Adipose tissue (tissue), 3 donors: ENCODE measurements at regions not wholly inside any gene's neighbourhood (a gene's known extent, or its start where the extent isn't known, plus 50 kb on each side); places are given as distances from the start of the nearest gene placed in this dataset.

Source experiments
- H3K27ac ChIP-seq: one replicate; pipeline ENCODE4 v1.5.1; 2013; ENCODE audit warnings: low read depth, low read length
- WGBS, 3 donors: extraction: QIAGEN DNeasy Blood & Tissue Kit; methylation state at CpG; one replicate each; pipeline ENCODE4 v1.1.7; 2013; 5-methylcytosine and 5-hydroxymethylcytosine counted together
- donor health status: healthy with polysubstance abuse.
- donor health status: Bipolar disorder and iron deficiency.
- donor health status: healthy.

DNA sequence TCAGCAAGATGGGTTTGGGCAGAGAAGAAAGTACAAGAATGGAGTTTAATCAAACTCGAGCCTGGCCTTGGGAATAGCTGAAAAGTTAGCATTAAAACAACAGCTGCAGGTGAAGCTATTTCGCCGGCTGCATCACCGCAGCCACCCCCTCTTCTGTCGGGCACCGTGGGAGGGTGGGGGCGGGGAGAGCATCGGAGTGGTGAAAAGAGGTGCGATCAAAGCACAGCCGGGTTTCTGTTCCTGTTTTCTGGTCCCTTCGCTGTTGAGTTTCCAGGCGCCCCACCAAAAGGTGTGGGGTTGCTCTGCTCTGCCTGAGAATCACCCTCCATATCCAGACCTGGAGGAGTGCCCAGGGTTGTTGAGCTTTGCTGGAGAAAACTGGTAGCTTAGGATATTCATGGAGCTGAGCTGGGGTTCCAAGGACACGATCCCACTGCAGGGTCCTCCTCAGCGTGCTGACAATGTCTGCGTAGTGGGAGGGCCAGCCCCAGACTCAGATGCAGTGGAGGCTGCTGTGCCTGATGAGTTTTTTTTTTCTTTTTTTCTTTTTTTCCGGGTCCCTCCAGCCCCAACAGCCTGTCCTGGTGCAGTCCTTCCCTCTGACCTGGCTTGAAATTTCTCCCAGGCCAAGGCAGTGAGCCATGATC, 127.5 kb upstream of the C1orf174 start:
- no peak overlapping the region for H3K27ac ChIP-seq
- WGBS, 3 donors = 24 to 42% (median 36%) methylated on average over 16 of the region's 16 CpGs

GRCh38 chr1:4028139-4028501, 128.0 kb upstream of the C1orf174 start:
- WGBS, 3 donors = 72 to 90% (median 86%) methylated on average over 6 of the region's 6 CpGs
- no peak overlapping the region for H3K27ac ChIP-seq

DNA sequence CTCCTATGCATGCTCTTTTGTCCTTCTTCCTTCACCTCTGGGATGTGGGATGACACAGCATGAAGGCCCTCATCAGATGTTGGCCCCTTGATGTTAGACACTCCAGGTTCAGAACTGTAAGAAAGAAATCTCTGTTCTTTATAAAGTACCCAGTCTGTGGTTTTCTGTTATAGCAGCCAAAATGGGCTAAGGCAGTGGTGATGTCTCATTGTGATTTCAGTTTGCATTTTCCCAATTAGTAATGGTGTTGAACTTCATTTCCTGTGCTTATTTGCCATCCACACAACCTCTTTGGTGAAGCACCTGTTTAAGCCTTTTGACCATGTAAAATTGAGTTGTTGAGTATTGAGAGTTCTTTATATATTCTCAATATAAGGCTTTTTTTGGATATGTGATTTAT, 129.3 kb upstream of the C1orf174 start:
- H3K27ac ChIP-seq = no peak overlapping the region

DNA sequence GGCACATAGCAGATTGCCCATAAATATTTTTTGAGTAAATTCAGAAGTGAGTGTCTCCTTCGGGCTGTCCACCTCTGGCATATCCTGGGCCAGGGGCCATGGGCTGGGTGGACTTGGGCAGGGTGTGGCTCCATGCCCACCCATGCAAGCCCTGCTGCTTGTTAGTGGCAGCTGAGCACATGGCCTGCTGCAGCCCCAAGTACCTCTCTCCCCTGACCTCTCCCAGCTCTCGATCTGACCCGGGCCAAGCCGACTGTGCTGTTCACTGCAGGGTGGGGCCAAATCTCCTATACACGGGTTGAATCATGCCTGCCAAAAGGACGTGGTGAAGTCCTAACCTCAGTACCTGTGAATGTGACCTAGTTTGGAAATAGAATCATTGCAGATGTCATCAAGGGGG, 132.5 kb upstream of the C1orf174 start:
- no peak overlapping the region for H3K27ac ChIP-seq
- 35 to 74% (median 71%) methylated on average over 6 of the region's 6 CpGs for WGBS, 3 donors

- WGBS, 3 donors = 65 to 70% (median 68%) methylated on average over 14 of the region's 14 CpGs
- no peak overlapping the region for H3K27ac ChIP-seq
Measured at GRCh38 chr1:4033129-4033676, 133.1 kb upstream of the C1orf174 start.

DNA sequence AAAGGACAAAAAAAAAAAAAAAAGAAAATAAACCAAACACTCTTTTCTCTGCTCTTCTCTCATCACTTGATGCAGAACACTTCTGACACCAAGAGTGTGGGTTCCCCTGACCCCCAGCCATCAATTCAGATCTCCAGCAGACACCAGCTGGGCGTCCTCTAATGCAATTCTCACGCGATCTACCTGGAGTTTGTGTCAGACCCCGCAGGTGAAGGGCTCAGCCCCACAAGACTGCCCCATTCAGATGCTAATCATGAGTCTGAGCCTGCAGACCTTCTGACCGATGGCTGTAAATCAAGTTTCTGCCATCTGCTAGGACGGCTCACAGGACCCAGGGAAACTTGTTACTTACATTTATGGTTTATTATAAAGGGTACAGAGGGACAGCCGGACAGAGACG, 133.6 kb upstream of the C1orf174 start:
- H3K27ac ChIP-seq = no peak overlapping the region
- 34 to 57% (median 53%) methylated on average over 8 of the region's 8 CpGs for WGBS, 3 donors

DNA sequence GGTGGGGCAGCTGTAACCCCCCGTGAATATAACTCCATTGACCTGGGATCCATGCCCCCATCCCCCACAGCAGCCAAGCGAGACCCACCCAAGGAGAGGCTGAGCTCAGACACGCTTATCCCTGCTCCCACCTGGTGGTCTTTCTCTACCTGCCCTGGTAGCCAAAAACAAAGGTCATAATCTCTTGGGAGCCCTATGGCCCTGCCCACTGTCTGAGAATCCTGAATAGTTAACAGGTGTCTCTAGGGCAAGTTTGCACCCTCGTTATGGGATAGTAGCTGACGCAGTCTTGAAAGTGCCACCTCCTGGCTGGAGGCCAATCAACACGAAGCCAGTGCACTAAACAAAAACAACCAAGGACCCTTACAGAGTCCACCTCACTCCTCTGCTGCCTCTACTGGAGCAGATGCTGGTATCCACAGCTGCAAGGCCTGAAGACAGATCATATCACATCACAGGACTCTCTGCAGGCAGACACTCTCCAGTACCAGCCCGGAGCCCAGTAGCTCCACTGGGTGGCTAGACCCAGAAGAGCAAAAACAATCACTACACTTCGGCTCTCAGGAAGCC, 134.3 kb upstream of the C1orf174 start:
- H3K27ac ChIP-seq = no peak overlapping the region
- WGBS, 3 donors = 65 to 70% (median 69%) methylated on average over 8 of the region's 8 CpGs

DNA sequence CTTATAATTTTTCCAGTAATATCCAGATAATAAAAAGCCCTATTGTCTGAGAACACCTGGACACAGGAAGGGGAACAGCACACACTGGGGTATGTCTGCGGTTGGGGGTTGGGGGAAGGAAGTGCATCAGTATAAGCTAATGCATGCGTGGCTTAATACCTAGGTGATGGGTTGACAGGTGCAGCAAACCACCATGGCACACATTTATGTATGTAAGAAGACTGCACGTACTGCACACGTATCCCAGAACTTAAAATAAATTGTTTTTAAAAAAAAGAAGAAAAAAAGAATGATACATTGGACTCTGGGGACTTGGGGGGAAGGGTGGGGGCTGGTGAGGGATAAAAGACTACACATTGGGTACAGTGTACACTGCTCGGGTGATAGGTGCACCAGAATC, 144.9 kb upstream of the C1orf174 start:
- WGBS, 3 donors = 46 to 56% (median 47%) methylated on average over 5 of the region's 5 CpGs
- H3K27ac ChIP-seq = no peak overlapping the region

DNA sequence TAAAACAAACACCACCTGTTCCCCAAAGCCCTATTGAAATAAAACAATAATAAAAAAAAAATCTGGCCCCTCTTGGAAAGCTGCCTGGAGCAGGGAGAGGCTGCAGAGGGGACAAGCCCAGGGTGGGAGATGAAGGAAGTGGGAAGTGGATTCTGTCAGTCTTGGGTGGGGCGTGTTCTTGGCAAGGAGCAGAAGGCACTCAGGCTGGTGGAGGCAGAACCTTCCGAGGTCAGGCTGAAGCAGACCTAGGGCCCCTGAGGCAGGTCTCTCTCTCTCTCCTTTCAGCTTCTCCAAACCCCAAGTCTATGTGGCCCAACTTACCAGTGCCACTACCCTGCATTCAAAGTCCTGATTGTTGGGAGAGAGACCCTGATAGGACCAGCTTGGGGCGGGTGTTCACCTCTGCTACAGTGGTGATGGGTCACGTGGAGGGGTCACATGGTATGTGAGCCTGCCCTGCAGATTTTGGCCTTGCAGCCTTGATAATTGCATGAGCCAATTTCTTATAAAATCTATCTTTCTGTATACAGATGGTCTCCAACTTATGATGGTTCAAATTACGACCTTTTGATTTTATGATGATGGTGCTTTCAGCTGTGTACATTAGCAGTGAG, 145.4 kb upstream of the C1orf174 start:
- H3K27ac ChIP-seq = no peak overlapping the region
- WGBS, 3 donors = 62 to 83% (median 77%) methylated on average over 5 of the region's 5 CpGs

- WGBS, 3 donors = 43 to 58% (median 43%) methylated on average over 5 of the region's 5 CpGs
- H3K27ac ChIP-seq = no peak overlapping the region
Measured at GRCh38 chr1:4046836-4047461, 146.9 kb upstream of the C1orf174 start.

DNA sequence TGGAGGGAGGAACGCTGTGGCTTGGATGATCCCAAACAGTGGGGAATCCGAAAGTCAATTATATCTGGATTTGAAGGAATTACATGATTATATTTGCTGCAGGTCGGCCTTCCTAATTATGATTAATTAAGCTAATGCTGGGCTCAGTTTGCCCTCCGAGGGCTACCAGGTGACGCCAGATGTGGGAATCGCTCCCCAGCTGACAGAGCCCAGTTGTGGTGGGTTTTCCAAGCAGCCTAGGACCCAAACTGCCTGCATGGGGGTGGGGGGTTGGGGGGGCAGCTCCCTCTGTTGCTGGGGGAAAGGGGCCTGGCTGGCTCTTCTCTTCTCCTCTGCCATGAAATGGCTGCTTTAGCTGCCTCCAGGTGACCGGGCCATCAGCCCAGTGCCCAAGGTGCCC, 147.6 kb upstream of the C1orf174 start:
- no peak overlapping the region for H3K27ac ChIP-seq

GRCh38 chr1:4048076-4048475, 148.0 kb upstream of the C1orf174 start:
- H3K27ac ChIP-seq = no peak overlapping the region
- WGBS, 3 donors = 57 to 73% (median 65%) methylated on average over 14 of the region's 14 CpGs

More for the DNA sequence above, 147.6 kb upstream of the C1orf174 start:
- 64 to 87% (median 86%) methylated on average over 7 of the region's 7 CpGs for WGBS, 3 donors

DNA sequence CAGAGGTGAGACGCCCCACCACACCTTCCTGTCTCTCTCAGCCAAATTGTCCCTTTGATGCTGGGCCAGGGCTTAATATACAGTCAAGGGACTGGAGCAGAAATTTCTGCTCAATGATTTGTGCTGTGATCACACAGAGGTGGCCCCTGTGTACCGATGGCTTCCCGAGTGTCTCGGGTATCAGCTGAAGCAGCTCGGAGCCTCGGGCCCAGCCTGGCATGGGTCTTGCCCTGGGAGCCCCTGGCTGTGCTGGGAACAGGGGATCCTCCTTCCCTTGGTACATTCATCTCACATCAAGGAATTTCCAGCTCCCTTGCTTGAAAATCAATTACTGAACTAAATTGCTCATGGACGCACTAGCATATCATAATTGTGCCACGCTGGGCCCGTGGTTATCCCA, 148.8 kb upstream of the C1orf174 start:
- 54 to 64% (median 63%) methylated on average over 9 of the region's 9 CpGs for WGBS, 3 donors
- H3K27ac ChIP-seq = no peak overlapping the region

DNA sequence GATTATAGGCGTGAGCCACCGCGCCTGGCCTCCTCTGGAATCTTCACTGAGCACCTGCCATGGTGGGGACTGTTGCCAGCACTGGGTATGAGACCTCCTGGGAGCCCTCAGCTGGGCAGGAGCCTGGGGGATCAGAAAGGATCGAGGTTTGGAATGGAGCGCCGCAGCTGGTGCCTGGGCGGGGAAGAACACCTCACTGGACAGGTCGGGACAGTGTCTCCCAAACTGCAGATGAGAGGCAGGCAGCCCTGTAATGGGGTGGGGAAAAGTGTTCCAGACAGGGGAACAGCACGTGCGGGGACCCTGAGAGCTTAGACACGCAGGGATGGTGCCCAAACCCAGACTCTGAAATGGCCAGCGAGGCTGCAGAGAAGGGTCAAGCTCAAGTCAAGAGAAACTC, 150.9 kb upstream of the C1orf174 start:
- WGBS, 3 donors = 79 to 91% (median 86%) methylated on average over 12 of the region's 12 CpGs
- H3K27ac ChIP-seq = no peak overlapping the region

DNA sequence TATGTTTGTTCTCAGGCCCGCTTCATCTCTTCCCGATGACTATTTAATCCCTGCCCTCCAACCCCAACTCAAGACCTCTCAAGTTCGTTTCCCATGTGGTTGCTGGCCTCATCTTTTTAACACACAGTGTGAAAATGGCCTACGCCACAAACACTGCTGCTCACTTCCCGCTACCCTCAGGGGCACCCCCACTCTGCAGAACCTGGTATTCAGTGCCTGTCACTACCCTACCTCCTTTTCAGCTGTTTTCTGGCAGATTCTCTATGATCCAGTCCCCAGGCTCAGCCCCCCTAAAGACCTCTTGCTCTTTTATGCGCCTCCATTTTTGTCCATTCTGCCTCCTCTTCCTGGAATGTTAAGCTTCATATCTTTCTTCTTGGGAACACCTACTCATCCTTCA, 152.6 kb upstream of the C1orf174 start:
- WGBS, 3 donors = 60 to 83% (median 81%) methylated on average over 6 of the region's 6 CpGs
- H3K27ac ChIP-seq = no peak overlapping the region

- H3K27ac ChIP-seq = no peak overlapping the region
- WGBS, 3 donors = 82 to 87% (median 83%) methylated on average over 8 of the region's 8 CpGs
Measured at GRCh38 chr1:4053160-4053748, 153.2 kb upstream of the C1orf174 start.

DNA sequence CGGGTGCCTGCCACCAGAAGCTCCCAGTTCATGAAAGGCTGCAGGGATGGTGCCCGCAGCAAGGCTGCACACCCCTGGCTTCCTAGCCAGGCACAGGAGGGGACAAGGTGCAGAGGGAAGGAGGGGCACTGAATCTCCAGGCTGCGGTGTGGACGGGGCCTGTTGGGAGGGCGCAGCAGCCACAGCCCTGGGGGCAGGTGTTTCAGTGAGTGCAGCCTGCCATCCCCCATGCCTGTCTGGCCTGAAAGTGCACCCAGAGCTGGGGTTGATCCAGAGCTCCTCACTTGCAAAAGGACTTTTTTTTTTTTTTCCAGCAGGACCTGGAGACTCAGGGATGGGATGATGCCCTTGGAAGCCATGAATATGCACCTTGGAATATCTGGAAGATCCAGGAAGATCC, 153.7 kb upstream of the C1orf174 start:
- 78 to 93% (median 91%) methylated on average over 5 of the region's 5 CpGs for WGBS, 3 donors
- H3K27ac ChIP-seq = no peak overlapping the region

DNA sequence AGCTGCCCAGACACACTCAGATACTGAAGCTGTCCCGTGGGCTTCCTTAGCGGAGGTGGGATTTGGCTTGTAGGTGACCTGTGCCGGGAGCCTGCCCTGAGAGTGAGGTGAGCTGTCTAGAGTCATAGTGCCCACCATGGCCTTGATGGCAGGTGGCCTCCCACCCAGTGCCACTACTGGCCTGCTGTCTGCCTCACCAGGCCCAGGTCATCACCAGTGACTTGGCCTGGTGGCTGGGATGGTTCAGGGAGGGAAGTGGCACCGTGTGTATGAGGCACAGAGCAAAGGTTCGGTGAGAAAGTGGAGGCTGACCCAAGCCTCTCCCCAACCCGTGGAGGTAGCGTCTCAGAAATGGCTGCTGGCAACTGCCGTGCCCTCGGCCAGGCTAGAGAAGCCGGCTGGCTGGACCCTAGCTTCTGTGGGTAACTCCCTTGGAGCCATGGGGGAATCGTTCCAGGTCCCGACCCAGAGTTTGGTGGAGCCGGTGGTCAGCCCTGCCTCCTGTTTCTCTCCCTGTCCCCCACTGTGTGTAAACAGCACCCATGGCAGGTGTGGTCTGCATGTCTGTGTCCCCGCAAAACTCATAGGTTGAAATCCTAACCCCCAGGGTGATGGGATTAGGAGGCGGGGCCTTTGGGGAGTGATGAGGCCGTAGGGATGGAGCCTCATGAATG, 155.4 kb upstream of the C1orf174 start:
- 72 to 81% (median 76%) methylated on average over 16 of the region's 16 CpGs for WGBS, 3 donors
- H3K27ac ChIP-seq = no peak overlapping the region

GRCh38 chr1:4056422-4056821, 156.3 kb upstream of the C1orf174 start:
- 67 to 90% (median 83%) methylated on average over 9 of the region's 9 CpGs for WGBS, 3 donors
- no peak overlapping the region for H3K27ac ChIP-seq
